B cell (primary cell): ENCODE measurements at regions not wholly inside any gene's neighbourhood (a gene's known extent, or its start where the extent isn't known, plus 50 kb on each side); places are given as distances from the start of the nearest gene placed in this dataset.

ENCODE experiments used
- ATAC-seq: fragments of 200-7000 bp; cut with Tn5 transposase; one replicate; pipeline ENCODE4 v1.10.0; 2021; ENCODE audit warnings: low read depth, mild to moderate bottlenecking, moderate number of reproducible peaks, moderate library complexity
- CTCF ChIA-PET: fragments of 350-600 bp; sonication (Branson Sonifier 250); formaldehyde crosslinking; loops from one replicate; lab custom pipeline; 2021; ENCODE audit warnings: antibody characterized with exemption, inconsistent platforms; lab: Charles Lee
- POLR2A ChIA-PET: fragments of 350-600 bp; sonication (Branson Sonifier 250); formaldehyde crosslinking; loops from one replicate; lab custom pipeline; 2021; ENCODE audit warnings: antibody characterized with exemption; lab: Charles Lee
- DNase-seq: peaks from one replicate; pipeline ENCODE4 v3.0.0; 2013
- H2AFZ ChIP-seq: 2 replicates; pipeline ENCODE4 v1.6.1; 2012; ENCODE audit warnings: mild to moderate bottlenecking, low read depth, low read length; ENCODE audit not compliant: insufficient read depth, poor library complexity, severe bottlenecking
- H3K27ac ChIP-seq, 2 donors: 1 replicate in 1 of 2; 2 replicates in 1 of 2; pipeline ENCODE4 v1.5.1; 2012 to 2013; ENCODE audit warnings: low read length in 2 of 2, mild to moderate bottlenecking in 2 of 2, moderate library complexity in 1 of 2
- H3K27me3 ChIP-seq, 4 experiments: fragments of 200-600 bp in 1 of 4; sonication (generic) in 1 of 4; replicated peaks in 1 of 4; 1 replicate in 2 of 4; 2 replicates in 2 of 4; pipeline versions ENCODE4 v1.6.1 to v1.7.0; 2013 to 2016; ENCODE audit warnings: low read length in 3 of 4, mild to moderate bottlenecking in 2 of 4, mixed read lengths in 1 of 4, moderate library complexity in 1 of 4; ENCODE audit not compliant: insufficient read depth in 4 of 4, control insufficient read depth in 3 of 4; ENCODE audit errors: control extremely low read depth in 1 of 4
- H3K36me3 ChIP-seq, 2 experiments: replicated peaks in 1 of 2; 1 replicate in 1 of 2; 2 replicates in 1 of 2; pipeline versions ENCODE4 v1.6.1 to v1.7.1; 2013; ENCODE audit warnings: low read length in 1 of 2; ENCODE audit not compliant: insufficient read depth in 2 of 2, control insufficient read depth in 1 of 2; ENCODE audit errors: control extremely low read depth in 1 of 2, extremely low read depth in 1 of 2
- H3K4me1 ChIP-seq, 2 donors: fragments of 200-600 bp in 1 of 2; sonication (generic) in 1 of 2; 1 replicate in 1 of 2; 2 replicates in 1 of 2; pipeline versions ENCODE4 v1.5.1 to v1.6.1; 2013 to 2017; ENCODE audit warnings: low read length in 2 of 2; ENCODE audit not compliant: control insufficient read depth in 2 of 2, insufficient read depth in 2 of 2
- H3K4me2 ChIP-seq: replicated peaks from 2 replicates; pipeline ENCODE3; 2012; ENCODE audit warnings: mild to moderate bottlenecking, low read depth, low read length; ENCODE audit not compliant: poor library complexity, severe bottlenecking
- H3K4me3 ChIP-seq, 5 experiments: fragments of 200-600 bp in 1 of 5; sonication (generic) in 1 of 5; 1 replicate in 3 of 5; 2 replicates in 2 of 5; pipeline versions ENCODE4 v1.5.1 to v1.7.0; 2011 to 2016; ENCODE audit warnings: low read length in 4 of 5, mild to moderate bottlenecking in 4 of 5, low read depth in 2 of 5, control low read depth in 1 of 5, moderate library complexity in 1 of 5; ENCODE audit not compliant: insufficient read depth in 1 of 5; ENCODE audit errors: control extremely low read depth in 1 of 5, extremely low read depth in 1 of 5
- H3K79me2 ChIP-seq: fragments of 200-600 bp; sonication (generic); one replicate; pipeline ENCODE4 v1.6.0; 2016; ENCODE audit warnings: low read length; ENCODE audit not compliant: control insufficient read depth, insufficient read depth
- H3K9ac ChIP-seq: fragments of 200-600 bp; sonication (generic); 2 replicates; pipeline ENCODE4 v1.6.1; 2017; ENCODE audit warnings: mild to moderate bottlenecking, low read length, moderate library complexity
- H3K9me3 ChIP-seq, 3 donors: one replicate each; pipeline versions ENCODE4 v1.6.1 to v1.7.1; 2013; ENCODE audit warnings: low read length in 2 of 3; ENCODE audit not compliant: control insufficient read depth in 2 of 3, insufficient read depth in 1 of 3; ENCODE audit errors: control extremely low read depth in 1 of 3
- H4K20me1 ChIP-seq: 2 replicates; pipeline ENCODE4 v1.6.0; 2012; ENCODE audit warnings: mild to moderate bottlenecking, low read length; ENCODE audit not compliant: insufficient read depth, control insufficient read depth, poor library complexity, severe bottlenecking
- H3K27ac Mint-ChIP-seq: one replicate; pipeline ENCODE4 v1.8.0; 2021; ENCODE audit warnings: mixed read lengths
- H3K27me3 Mint-ChIP-seq: one replicate; pipeline ENCODE4 v1.8.0; 2021; ENCODE audit warnings: mixed read lengths
- H3K4me1 Mint-ChIP-seq: one replicate; pipeline ENCODE4 v1.8.0; 2021; ENCODE audit warnings: mixed read lengths
- H3K4me3 Mint-ChIP-seq: one replicate; pipeline ENCODE4 v1.8.0; 2021; ENCODE audit warnings: mixed read lengths
- H3K9me3 Mint-ChIP-seq: one replicate; pipeline ENCODE4 v1.8.0; 2022; ENCODE audit warnings: mixed read lengths; ENCODE audit not compliant: insufficient read depth
- EZH2 ChIP-seq: IDR thresholded peaks from 2 replicates; pipeline ENCODE4 v1.6.1; 2012; ENCODE audit warnings: borderline replicate concordance, low read depth, mild to moderate bottlenecking, moderate library complexity, low read length; ENCODE audit not compliant: insufficient read depth, poor library complexity, severe bottlenecking
- WGBS: methylation state at CpG from one replicate; pipeline ENCODE4 v1.1.5; 2013; ENCODE audit warnings: missing lambda C conversion rate; ENCODE audit not compliant: insufficient coverage; 5-methylcytosine and 5-hydroxymethylcytosine counted together
- intact Hi-C: fragments of 100-400 bp; cut with micrococcal nuclease; formaldehyde crosslinking; loops from one replicate; pipeline ENCODE4 v1.10.0; 2022
- TF ChIP-seq, protein P1 (sequence below): fragments of 200-600 bp; IDR thresholded peaks from one replicate; pipeline ENCODE4 v1.8.0; 2022; ENCODE audit warnings: antibody characterized with exemption, mild to moderate bottlenecking

DNA sequence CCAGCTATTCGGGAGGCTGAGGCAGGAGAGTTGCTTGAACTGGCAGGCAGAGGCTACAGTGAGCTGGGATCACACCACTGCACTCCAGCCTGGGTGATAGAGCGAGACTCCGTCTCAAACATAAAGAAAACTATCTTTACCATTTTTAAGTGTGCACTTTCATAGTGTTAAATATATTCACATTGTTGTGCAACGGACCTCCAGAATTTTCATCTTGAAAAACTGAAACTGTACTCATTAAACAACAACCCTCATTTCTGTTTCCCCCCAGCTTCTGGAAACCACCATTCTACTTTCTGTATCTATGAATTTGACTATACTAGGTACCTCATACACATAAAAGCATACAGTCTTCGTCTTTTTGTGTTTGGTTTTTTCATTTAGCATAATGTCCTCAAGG, 375.1 kb downstream of the SHQ1 start:
- ChIA-PET POLR2A (interaction anchor here (0.6 kb wide), 1 partner anchor 333 kb away, joined by 4 read pairs; no protein-coding TSS in a partner anchor), CTCF (no interaction called here)
- no peak overlapping the region for H3K4me2 ChIP-seq

DNA sequence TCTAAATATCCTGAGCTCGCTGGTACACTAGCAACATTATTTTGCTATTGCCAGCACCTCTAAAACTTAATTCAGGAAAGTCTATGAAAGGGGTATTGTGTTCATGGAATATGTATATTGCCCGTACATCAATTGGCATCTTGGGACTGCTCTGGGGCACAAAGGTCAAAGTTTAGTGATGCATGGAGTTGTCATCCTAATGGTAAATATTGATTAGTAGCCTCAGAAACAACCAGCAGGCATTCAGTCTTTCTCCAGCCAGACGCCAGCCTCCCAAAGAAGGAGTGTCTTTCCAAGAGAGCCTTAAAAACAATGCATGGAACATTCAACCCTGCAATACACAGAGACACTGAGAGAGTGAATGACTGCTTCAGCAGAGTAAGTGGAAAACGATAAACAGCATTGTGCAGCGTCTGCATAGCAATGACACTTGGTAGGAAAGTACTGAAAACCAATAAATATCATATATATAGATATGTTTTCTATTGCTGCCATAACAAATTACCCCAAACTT, 377.3 kb downstream of the SHQ1 start:
- H4K20me1 ChIP-seq = no peaks in the 10 kb centered on the region
- peaks cover 3% of the 10 kb centered on the region for H3K27me3 Mint-ChIP-seq
- ATAC-seq = no peak
- no peak overlapping the region for H3K4me3 ChIP-seq
- 100% methylated on average over 1 of the region's 5 CpGs for WGBS
- H3K27ac ChIP-seq = no peak overlapping the region
- H3K79me2 ChIP-seq = no peaks in the 10 kb centered on the region
- H3K36me3 ChIP-seq = no peaks in the 10 kb centered on the region
- peaks cover 4% of the 10 kb centered on the region for H3K4me1 Mint-ChIP-seq
- ChIA-PET CTCF (interaction anchor here (1.8 kb wide), 1 partner anchor 12 kb away, joined by 6 read pairs; no protein-coding TSS in a partner anchor), POLR2A (interaction anchor here (1.0 kb wide), 1 partner anchor 12 kb away, joined by 7 read pairs; no protein-coding TSS in a partner anchor)
- H3K9me3 Mint-ChIP-seq = no peaks in the 10 kb centered on the region
- H3K4me2 ChIP-seq = no peak overlapping the region
- no peaks in the 10 kb centered on the region for H3K9me3 ChIP-seq
- H3K4me3 Mint-ChIP-seq = no peak overlapping the region
- no peak overlapping the region for H2AFZ ChIP-seq
- H3K27me3 ChIP-seq = peaks cover 0 to 13% (median 0%) of the 10 kb centered on the region in 4 experiments
- no peak overlapping the region for H3K9ac ChIP-seq
- no peak overlapping the region for H3K27ac Mint-ChIP-seq
- DNase-seq = no peak
- TF ChIP-seq EZH2 = no peak
- H3K4me1 ChIP-seq = no peaks in the 10 kb centered on the region
- intact Hi-C loops = no loop called here

More for the DNA sequence above, 375.1 kb downstream of the SHQ1 start:
- no peak overlapping the region for H3K27ac ChIP-seq
- Mint-ChIP-seq H3K4me1 (peaks cover 4% of the 10 kb centered on the region), H3K27me3 (peaks cover 3% of the 10 kb centered on the region), H3K9me3 (no peaks in the 10 kb centered on the region), H3K27ac (no peak overlapping the region), H3K4me3 (no peak overlapping the region)
- TF ChIP-seq, protein P1, sequence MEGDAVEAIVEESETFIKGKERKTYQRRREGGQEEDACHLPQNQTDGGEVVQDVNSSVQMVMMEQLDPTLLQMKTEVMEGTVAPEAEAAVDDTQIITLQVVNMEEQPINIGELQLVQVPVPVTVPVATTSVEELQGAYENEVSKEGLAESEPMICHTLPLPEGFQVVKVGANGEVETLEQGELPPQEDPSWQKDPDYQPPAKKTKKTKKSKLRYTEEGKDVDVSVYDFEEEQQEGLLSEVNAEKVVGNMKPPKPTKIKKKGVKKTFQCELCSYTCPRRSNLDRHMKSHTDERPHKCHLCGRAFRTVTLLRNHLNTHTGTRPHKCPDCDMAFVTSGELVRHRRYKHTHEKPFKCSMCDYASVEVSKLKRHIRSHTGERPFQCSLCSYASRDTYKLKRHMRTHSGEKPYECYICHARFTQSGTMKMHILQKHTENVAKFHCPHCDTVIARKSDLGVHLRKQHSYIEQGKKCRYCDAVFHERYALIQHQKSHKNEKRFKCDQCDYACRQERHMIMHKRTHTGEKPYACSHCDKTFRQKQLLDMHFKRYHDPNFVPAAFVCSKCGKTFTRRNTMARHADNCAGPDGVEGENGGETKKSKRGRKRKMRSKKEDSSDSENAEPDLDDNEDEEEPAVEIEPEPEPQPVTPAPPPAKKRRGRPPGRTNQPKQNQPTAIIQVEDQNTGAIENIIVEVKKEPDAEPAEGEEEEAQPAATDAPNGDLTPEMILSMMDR = no peak
- TF ChIP-seq EZH2 = no peak
- no peaks in the 10 kb centered on the region for H3K79me2 ChIP-seq
- H3K36me3 ChIP-seq = no peaks in the 10 kb centered on the region
- no peaks in the 10 kb centered on the region for H3K4me1 ChIP-seq
- 60% methylated on average over 1 of the region's 5 CpGs for WGBS
- peaks cover 0 to 7% (median 0%) of the 10 kb centered on the region in 4 experiments for H3K27me3 ChIP-seq
- H3K9ac ChIP-seq = no peak overlapping the region
- H3K9me3 ChIP-seq = no peaks in the 10 kb centered on the region
- H2AFZ ChIP-seq = no peak overlapping the region
- intact Hi-C loops = no loop called here
- DNase-seq (no peak), ATAC-seq (no peak)
- H4K20me1 ChIP-seq = no peaks in the 10 kb centered on the region
- H3K4me3 ChIP-seq = no peak overlapping the region
